Left forelimb (tissue), 1 donor: ENCODE measurements at regions not wholly inside any gene's neighbourhood (a gene's known extent, or its start where the extent isn't known, plus 50 kb on each side); places are given as distances from the start of the nearest gene placed in this dataset.

ENCODE experiments used
- DNase-seq: peaks from one replicate; pipeline ENCODE4 v3.0.0-alpha.2; 2018; ENCODE audit warnings: low spot score

- no peak for DNase-seq
Measured at GRCh38 chr5:68379275-68380036, 163.9 kb downstream of the PIK3R1 start.

DNA sequence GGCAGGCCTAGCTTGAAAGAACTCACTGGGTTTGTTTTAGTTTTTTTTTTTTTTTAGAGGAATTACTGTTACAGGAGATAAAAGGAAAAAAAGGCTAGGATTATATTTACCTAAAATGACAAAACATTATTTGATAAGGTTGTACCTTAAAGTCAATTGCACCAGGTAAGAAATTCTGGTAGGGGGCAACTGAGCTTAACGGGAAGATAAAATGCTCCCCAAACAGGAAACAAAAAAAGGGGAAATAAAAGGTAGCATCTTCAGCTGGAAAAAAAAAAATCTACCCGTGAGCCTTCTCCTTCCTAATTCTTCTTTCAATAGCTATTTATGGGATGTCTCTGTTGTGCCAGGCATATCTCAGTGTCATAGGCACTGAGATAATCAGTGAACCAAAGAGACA is 164.5 kb downstream of the PIK3R1 start:
- no peak for DNase-seq

DNA sequence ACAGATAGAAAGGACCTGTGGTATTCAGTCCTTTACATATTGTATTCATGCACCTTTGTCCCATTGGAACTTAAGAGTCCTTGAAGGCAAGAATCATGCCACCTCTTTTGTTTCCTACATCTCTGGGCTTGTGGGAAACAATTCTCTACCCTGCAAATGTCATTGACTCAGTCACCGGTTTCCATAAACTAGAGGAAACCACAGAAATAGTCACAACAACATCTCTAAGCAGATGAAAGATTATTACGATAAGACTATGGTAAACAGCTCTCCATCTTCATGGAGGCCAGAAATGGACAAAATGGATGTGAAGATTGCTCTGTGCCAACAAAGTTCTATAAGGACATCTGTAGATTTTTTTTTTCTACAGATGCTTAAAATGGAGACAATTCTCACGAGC is 165.5 kb downstream of the PIK3R1 start:
- no peak for DNase-seq

DNA sequence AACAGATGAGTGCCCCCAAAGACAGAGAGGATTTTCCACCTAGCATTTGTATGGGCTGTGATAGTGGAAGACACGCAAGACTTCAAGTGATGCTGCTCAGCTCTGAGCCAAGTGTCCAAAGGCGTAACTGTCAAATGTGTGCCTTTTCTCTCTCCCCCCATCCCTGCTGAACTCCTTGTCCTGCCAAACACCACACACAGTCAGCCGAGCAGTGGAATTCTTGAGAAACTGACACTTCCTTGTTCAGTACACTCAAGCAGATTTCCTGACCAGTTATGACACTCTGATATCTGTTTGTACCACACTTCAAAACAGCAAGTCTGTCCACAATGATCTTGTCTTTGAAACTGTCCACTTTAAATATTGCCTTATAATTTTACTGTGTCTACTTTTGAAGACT is 166.4 kb downstream of the PIK3R1 start:
- no peak for DNase-seq

- no peak for DNase-seq
Measured at GRCh38 chr5:68382640-68383039, 167.1 kb downstream of the PIK3R1 start.

DNA sequence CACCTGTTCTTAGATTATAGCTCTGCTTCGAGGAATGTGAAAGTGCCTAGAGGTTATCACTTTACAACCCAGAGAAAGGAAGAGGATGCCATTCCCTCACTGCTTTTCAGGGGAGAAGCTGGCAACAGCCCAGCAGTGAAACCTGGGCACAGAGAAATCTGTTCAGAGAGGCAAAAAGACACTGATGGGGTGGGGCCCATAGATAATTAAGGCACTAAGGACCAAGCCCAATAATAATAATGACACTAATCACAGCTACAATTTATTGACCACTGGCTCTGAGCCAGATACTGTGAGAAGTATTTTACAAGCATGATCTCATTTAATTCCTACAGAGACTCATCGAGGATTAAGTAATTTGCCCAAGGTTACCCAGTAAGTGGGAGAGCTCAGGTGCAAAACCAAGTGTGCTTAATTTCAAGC is 168.3 kb downstream of the PIK3R1 start:
- no peak for DNase-seq

GRCh38 chr5:68384936-68385594 is 169.5 kb downstream of the PIK3R1 start:
- DNase-seq: no peak

GRCh38 chr5:68385936-68386335 is 170.4 kb downstream of the PIK3R1 start:
- no peak for DNase-seq

DNA sequence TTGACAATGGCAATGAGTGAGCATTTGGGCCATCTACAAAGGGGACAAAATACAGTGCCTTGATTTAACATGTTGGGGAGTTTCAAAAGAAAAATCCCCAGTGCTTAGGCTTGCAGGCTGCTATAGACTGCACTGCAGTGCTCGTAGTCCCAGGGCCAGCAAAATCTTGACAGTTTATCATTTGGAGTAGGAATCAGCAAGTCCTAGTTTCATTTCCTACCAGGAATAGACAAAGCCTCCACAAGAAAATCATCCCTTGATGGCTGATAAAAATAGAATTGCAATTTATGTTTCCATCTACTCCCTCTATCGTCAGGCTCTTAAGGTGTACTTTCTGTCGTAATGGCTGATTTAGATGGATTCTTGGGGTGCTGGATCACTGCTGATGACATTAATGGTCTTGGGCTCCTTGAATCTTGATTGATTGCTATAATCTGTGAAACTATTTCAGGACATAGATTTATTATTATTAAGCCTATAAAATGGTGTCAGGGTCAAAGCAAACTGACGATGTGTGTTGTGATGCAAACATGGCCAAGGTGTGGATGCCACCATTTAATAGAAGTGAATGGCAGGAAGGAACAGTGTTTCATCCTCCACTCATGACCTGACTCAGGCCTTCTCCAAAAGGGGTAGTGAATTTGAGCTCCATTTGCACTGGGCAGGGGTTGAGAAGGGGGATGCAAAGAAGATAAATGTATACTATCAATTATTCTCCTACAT is 171.7 kb downstream of the PIK3R1 start:
- DNase-seq: no peak

GRCh38 chr5:68389618-68390017 is 174.1 kb downstream of the PIK3R1 start:
- no peak for DNase-seq

GRCh38 chr5:68392617-68393016 is 177.1 kb downstream of the PIK3R1 start:
- no peak for DNase-seq

DNA sequence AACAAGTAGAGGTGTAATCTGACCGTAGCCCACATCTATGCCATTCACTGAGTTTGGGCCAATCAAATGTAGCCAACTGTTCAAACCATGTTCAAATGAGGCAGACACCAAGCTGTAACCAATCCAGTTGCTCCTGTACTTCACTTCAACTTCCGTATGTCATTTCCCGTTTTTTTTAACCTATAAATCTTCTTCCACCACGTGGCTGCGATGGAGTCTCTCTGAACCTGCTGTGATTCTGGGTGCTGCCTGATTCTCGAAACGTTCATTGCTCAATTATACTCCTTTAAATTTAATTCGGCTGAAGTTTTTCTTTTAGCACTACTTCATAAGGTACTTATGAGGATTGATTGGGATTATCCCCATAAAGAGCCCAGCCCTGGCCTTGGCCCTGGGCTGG is 179.7 kb downstream of the PIK3R1 start:
- no peak for DNase-seq

DNA sequence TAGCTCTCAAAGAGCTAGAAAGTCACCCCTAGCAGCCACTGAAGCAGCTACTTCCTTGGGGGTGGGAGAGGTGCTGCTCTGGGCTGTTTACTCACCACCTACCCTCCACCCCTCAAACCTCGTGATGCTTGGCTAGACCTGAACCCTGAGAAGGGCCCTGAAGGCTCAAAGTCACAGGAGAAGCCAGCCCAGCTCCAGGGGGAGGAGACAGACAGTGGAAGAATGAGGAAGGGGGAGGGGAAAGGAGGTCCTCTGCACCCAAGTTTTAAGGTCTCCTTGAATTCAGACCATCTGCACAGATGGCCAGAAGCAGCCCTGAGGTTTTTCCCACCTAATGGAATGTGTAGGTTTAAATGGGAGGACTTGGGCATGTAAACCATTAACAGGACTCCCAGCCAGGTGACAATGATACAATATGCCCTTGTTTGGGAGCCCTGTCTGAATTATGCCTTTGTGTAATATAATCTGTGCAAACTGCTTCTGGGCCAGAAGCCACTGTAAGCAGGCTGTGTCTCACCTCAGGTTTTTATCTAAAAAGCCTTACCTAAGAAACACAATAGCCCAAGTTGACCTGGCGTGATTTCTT is 180.5 kb downstream of the PIK3R1 start:
- no peak for DNase-seq

GRCh38 chr5:68396722-68397121 is 181.2 kb downstream of the PIK3R1 start:
- no peak for DNase-seq

DNA sequence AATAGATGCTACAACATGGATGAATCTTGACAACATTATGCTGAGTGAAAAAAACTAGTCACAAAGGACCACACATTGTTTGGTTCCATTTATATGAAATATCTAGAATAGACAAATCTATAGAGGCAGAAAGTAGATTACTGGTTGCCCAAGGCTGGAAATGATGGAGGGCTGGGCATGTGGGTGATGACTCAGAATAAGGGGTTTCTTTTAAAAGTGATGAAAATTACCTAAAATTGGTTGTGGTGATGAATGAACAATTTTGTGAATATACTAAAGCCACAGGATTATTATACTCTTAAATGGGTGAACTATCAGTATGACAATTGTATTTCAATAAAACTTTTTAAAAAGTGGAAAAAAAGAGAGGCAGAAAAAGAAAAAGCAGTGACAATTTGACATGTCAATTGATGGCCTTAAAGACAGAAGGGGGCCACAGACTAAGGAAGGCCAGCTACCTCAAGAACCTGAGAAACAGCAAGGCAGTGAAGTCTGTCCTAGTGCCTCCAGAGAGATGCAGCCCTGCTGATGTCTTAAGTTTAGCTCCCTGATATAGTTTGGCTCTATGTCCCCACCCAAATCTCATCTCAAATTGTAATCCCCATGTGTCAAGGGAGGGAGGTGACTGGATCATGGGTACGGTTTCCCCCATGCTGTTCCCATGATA is 182.7 kb downstream of the PIK3R1 start:
- DNase-seq: no peak

DNA sequence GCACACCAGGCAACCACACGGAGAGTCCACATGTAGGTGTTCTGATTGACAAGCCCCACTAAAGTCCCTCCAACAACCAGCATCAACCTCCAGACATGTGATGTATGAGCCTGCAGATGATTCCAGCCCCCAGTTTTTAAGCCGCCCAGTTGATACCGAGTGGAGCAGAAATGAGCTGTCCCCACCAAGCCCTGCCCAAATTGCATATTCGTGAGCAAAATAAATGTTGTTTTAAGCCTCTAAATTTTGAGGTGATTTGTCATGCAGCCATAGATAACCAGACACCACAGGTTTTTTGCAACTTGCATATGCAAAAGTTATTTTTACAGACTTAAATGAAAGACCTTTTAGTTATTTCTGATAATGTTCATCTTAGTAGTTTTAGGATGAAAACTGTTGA is 187.7 kb downstream of the PIK3R1 start:
- DNase-seq: no peak

DNA sequence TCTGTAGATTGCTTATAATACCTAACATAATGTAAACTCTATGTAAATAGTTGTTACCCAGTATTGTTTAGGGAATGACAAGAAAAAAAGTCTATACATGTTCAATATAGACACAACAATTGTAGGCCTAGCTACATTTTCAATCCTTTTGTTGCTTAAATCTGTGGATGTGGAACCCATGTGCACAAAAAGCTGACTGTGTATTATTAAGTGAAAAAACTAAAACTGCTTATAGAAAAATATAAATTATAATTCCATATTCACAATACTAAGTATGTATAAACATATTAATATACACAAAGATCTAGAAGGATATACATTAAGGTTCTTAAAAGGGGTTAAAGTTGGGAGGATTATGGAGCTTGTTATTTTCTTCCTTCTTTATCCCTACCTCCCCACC is 188.7 kb downstream of the PIK3R1 start:
- no peak for DNase-seq

GRCh38 chr5:68405026-68405684 is 189.6 kb downstream of the PIK3R1 start:
- DNase-seq: no peak

DNA sequence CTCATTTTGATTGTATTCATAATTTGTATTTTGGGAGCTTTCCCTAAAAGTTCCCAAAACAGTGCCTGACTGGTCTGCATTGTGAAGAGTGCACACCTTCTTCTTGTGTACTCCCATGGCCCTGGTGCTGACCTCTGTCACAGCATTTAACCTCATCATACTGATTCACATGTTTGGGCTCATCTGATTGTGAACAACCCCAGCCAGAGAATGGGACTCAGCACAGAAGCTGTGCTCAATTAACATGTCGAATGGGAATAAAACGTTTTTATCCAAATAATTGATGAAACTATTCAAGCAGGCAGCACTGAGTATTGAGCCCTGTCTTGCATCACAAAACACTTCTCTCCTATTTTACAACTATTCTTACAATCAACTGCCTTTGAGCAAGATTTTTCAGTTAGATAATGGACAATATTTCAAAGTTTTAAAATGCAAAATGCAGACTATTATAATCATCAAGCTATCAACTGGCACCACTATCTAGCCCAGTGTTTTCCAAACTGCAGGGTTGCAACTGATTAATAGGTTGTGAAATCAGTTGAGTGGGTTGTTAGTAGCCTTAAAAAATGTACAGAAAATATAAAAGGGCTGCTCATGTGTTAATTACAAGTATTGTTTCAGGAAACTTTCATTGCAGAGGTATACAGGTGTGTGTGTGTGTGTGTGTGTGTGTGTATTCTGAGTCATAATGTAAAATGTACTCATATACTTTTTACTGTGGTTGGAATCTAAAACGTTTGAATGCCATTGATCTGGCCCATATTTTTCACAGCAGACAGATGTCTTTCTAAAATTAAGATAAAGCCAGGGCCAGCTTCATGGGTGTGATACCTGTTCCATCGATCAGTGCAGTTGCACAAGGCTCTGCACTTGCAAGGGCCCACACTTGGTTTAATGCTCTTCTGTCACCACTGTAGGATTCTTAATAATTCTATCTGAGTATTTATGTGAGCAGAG is 190.5 kb downstream of the PIK3R1 start:
- no peak for DNase-seq

- no peak for DNase-seq
Measured at GRCh38 chr5:68406767-68407241, 191.2 kb downstream of the PIK3R1 start.
